Endothelial cell of hepatic sinusoid (primary cell): ENCODE measurements at regions not wholly inside any gene's neighbourhood (a gene's known extent, or its start where the extent isn't known, plus 50 kb on each side); places are given as distances from the start of the nearest gene placed in this dataset.

ENCODE experiments used
- in situ Hi-C: cut with HindIII; loops from 2 replicates; pipeline ENCODE4 v1.10.0; 2017; ENCODE audit warnings: low sequenced_read_pairs

DNA sequence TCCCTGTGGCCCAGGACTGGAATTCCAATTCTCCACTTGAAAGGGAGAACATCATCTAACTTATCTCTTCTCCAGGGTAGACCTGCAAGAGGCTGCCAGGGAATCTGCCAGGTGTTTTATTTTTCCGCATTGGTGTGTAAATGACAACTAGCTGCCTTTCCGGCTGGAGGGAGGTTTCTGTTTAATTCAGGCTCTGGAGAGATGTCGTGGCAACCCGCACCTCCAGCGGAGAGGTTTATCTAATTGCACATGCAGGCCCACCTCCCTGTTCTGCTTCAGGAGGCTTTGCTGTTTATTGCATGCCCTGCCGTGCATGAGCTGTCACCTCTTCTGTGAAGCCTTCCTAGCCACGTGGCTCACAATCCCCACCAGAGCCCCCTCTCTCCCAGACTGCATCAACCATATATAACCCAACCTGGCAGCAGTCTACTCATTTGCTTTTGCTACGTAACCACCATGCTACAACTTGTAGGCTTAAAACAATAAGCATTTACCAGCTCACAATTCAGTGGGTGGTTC, 151.6 kb downstream of the C1orf94 start:
- in situ Hi-C loops = no loop called here

DNA sequence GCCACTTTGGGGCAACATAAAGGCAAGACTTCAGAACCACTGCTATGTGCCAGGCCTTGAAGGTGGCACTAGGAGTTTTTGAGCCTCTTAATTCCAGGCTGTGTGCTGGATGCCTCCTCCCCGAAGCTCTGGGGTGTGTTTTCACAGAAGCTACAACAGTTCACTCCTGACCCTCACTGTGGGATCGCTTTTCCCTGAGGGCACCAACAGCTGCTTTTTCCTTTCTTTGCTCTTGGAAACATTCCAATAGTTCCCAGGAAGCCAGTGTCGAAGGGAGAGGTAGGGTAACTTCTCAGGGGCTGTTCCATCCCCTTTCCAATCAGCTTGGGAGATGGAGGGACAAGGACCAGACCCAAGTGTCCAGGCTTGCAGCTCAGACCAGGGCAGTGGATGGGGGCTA, 153.4 kb downstream of the C1orf94 start:
- in situ Hi-C loops = no loop called here

DNA sequence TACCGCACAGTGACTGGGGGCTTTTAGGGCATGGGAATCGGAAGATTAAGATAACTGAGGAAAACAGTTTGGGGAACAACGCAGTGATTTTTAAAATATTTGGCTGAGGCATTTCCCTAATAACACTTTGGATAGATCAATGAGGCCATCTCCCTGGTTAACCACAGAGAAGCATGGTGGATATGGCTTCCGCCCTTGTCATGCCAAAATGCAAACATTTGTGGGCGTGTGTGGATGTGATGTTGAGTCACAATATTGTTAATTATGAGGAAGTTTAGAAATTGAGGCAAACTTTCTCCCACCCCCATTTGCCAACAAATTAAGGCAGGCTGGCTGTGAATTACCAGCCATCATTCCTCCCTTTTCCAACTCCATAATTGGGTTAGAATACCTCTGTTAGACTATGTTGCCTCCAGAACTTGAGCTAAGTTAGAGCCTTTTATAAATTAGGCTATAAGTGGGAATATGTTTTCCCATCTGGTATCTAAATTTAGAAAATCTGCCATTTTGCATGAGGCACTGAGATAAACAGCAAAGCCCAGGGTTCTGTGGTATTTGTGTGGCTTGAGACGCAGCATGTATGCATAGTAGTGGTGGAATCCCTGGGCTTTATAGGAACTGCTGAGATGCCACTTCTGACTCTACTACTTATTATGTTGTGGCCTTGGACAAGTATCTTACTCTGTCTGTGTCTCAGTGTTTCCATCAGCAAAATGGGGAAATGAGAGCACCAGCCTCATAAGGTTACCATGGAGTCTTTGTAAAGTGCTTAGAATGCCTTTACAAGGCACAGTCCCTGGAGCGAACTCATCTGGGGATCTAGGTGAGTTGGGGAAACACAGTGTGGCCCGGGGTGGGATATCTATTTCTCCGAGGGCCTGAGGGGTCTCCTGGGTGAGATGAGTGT, 154.6 kb downstream of the C1orf94 start:
- in situ Hi-C loops = no loop called here

DNA sequence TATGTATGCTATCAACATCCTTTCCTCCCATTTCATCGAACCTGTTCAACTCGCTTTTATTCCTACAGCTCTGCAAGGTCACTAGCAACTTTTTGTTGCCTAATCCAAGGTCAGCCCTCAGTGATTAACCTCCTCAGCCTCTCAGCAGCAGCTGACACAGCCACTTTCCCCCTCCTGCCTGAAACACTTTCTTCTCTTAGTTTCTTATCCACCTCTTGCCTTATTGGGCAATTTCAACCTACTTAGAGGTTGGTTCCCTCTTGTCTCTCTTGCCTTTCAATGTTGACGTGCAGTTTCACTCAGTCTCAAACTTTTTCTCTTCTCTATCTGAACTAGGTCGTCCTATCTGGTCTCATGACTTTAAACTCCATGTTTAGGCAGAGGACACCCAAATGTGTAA, 156.3 kb downstream of the C1orf94 start:
- in situ Hi-C loops = no loop called here

DNA sequence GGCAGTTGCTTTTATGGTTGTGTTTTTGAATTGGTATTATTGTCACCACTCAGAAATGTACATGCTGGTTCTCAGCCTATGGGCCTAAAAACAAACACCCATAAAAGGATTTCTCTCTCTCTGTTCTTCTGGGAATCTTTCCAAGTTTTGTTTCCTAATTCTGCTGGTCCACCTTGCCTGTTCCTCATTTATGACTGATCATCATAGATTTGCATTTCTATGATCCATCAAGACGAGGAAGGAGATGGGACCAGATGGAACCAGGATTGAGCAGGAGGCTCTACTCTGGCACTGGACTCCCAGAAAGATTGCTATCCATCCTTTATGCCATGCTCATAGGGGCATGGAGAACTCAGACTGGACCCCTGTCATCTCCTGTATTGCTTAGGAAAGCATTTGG, 162.2 kb downstream of the C1orf94 start:
- in situ Hi-C loops = no loop called here

DNA sequence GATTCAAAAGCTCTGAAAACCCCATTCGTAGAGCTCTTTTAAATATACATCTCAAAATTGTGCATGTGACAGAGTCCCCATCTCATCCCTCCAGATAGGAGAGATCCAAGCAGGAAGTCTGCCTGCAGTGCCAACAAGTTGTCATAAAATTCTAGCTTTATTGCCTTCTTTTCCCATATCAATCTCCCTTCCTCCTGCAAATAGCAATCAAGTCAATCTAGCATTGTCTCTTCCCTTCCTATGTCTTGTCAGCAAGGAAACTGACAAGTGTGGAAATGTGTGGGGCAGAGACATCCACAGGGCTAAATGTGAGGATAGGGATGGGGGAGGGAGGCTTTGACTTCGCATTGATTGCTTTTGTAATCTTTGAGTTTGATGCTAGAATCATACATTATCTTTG, 165.2 kb downstream of the C1orf94 start:
- in situ Hi-C loops = no loop called here

DNA sequence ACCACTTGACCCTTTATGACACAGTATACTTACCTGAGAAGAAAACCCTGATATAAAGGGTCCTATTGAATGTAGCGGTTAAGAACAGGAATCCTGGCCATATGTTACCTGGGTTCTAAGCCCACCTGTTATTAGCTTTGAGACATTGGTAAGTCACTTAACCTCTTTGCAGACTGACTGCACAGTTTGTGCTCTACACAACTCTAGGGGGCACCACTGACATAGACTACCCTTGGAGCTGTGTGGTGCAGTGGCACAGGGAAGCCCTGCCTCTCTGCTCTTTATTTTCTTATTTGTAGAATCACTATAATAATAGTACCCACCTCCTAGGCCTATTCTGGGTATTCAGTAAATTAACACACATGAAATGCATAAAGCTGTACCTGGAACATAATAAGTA, 165.6 kb downstream of the C1orf94 start:
- in situ Hi-C loops = no loop called here

DNA sequence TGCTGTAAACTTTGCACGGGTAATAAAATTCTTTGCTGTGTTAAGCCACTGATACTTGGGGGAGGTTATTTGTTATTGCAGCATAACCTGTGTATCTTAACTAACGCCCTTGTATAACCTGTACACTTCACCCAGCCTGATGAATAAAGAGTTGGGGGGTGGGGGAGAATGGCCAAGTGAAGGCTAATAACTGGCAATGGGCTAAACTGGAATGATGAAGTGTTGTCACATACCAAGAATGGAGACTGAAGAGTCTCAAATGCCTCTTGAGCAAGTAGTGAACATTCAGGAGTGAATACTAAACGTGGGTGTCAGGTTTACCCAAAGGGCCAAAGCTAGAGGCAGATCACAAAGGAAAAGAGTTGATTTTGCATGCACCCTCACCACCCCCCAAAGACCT, 169.4 kb downstream of the C1orf94 start:
- in situ Hi-C loops = no loop called here

DNA sequence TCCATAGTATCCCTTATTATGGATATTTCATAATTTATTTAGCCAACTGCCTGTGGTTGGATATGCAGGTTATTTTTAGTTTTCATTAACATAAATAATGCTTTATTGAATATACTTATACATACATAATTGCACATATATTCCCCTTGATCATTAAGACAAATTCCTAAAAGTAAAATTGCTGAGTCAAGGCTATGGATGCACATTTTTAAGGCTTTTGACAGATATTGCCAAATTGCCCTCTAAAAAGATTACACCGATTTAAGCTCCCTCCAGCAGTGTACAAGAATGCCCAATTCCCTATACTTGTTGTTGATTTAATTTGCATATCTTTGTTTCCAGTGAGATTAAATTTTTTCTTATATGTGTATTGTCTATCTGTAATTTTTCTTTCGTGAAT, 176.7 kb downstream of the C1orf94 start:
- in situ Hi-C loops = no loop called here

DNA sequence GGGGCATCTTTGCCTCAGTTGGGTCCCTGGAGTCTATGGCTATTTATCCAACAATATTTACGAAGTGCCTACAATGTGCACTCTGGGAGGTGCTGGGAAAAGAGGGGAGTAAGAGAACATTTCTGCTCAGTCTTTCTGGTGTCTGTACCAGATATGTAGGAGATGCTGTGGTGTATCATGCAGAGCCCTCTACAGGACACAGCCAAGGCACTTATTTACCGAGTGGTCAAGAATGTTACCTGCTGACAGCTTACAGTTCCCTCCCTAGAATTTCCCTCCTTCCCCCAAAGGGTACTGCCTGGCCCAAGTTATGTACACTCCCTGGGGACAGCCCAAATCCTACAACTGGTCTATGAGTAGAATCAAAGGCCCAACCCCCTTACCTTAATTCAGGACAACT, 177.7 kb downstream of the C1orf94 start:
- in situ Hi-C loops = no loop called here

DNA sequence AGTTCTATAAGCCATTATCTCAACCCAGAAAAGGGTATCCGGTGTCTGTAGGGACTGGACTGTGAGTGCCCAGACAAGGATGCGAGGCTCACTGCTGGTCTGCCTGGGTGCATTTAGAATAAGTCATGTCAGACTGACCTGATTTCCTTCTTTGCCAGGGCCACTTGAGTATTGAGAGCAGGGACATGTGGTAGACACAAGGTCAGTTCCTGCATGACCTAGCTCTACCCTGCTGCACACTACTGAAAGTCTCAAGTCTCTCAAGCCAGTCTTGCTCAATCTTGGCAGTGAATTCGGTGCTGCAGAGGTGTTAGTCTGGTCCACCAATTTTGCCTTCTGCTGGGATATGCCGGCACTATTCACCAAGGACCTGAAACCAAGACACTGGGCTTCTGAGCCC, 180.1 kb downstream of the C1orf94 start:
- in situ Hi-C loops = no loop called here

DNA sequence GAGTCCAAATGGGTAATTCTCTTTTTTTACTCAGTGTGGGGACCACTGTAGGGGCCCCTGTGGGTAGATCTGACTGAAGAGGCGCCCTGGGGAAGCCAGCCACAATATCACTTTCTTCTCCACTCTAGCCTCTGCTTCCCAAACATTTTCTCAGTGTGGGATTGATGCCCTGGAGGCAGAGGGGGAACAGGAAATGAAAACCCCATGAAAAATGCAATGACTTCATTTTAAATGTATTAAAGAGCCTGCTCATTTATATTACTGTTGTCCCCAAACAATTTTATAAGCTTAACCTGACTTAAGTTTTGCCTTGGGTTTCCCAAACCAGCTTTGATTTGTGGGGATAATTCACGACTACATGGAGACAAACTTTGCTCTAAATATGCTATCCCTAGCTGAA, 181.9 kb downstream of the C1orf94 start:
- in situ Hi-C loops = no loop called here

DNA sequence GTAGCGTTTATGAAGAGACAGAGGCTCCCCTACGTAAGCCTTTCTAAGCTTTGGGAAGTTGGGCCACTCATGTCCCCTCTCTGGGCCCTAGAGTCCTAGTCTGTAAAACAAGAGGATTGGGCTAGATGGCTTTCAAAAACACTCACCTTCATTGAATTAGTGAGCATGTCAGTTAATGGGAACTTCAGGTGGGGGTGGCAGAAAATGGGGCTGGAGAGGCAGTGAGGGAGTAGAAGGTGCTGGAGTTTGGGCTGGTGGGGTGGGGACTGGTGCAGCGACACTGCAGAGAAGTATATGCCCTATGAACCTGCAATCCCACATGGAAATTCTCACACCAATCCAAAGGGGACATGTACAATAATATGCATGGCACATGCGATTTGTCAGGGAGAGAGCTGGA, 182.7 kb downstream of the C1orf94 start:
- in situ Hi-C loops = no loop called here

DNA sequence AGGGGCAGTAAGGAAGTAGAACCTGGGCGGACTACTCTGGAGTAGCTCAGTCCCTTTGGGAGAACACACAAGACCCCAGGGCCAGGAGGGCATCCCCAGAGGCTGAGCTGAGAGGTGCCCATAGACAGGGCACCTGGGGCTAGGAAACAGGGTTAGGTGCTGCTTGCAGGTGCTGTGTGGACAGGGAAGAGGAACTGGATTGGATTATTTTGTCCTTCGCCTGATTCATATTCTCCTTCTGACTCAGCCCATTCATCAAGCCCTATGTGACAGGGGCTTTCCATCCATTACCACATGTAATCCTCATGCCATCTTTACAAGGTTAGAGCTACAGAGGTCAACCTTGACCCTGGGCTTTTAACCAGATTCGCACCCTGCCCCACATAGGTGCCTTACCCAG, 183.9 kb downstream of the C1orf94 start:
- in situ Hi-C loops = no loop called here

DNA sequence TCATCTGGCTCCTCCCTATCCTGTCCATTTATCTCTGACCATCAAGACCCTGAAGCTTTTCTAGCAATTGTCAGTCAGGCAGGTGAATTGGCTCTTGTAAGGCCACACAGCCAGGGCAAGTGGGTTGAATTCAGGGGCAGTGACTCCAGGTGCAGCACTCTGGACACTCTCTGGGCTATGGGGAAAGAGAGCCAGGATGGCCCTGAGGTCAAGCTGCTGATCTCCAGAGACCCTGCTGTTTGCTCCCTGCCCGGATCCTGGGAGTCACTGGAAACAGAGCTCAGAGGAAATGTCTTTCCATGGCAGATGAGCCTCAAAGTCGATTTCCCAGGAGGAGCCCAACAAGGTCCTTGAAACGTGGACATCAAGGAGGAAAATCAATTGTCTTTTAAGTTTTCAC, 184.4 kb downstream of the C1orf94 start:
- in situ Hi-C loops = no loop called here

DNA sequence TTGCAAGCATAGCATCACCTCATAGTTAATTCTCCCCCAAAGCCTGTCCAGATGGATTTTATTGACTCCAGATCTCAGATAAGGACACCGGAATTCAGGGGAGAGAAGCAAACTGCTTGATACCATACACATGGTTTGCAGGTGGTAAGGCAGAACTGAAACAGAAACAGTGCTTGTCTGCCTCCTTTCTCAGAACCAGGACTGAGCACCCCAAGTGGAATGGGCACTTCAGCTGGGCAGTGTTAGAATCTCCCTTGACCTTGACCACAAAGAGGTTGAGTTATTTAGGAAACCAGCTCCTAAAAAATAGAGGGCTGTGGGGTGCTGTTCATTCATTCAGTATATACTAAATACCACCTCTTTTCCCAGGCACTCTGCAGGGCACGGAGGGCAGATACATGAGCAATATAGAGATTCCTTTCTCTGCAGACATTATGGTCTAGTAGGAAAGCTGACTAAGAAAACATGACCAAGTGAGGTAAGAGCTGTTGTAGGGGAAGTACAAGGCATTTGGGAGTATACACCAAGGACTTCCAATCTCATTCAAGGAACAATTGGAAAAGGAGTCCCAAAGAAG, 185.2 kb downstream of the C1orf94 start:
- in situ Hi-C loops = no loop called here

DNA sequence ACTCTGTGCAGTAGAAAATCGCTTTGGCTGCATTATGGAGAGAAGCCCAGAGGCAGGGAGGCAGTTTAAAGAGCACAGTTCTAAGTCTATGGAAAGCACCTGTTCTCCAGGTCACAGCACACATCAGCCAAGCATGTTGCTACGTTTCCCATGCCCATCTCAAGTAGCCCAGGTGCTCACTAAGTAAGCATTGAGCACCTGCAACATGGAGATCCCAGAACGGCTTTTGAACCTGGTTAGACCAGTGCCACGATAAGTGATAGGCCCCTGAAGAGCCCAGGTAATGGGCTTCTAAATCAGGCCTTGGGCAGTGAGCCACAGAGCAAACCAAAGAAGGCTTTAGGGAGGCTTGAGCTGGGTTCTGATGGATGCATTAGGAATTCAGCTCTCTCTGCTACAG, 186.2 kb downstream of the C1orf94 start:
- in situ Hi-C loops = no loop called here

DNA sequence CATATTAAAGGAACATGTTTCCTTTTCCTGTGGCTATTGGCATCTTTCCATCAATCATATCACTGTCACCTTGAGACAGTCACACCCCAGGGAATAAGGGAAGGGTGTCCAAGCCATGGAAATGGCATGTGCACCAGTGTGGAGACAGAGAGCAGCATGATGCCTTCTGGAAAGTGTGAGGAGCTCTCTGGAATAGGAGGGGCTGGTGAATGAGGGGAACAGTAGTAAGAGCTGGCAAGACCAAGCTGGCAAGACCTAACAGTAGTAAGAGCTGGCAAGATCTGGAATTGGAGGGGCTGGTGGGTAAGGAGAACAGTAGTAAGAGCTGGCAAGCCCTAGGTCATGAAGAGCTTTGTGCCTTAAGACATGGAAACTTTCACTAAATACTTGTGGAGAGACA, 186.7 kb downstream of the C1orf94 start:
- in situ Hi-C loops = no loop called here

DNA sequence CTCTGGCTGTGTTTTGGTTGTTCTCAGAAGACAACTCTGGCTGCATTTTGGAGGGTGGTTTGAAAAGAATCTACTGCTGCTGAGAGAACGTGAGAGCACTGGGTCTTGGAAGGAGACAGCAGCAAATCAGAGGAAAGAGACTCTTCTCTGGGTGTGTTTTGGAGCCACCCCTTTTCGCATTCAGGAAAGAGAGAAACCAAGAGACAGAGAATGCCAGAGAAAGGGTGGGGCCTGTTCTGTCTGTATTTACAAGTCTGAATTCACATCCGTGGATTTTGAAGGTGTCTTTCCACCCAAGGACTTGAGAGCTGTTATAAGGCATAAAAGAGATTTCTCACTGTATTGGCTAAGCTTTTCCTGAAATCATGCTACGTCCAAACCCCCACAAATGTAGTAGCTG, 187.2 kb downstream of the C1orf94 start:
- in situ Hi-C loops = no loop called here

DNA sequence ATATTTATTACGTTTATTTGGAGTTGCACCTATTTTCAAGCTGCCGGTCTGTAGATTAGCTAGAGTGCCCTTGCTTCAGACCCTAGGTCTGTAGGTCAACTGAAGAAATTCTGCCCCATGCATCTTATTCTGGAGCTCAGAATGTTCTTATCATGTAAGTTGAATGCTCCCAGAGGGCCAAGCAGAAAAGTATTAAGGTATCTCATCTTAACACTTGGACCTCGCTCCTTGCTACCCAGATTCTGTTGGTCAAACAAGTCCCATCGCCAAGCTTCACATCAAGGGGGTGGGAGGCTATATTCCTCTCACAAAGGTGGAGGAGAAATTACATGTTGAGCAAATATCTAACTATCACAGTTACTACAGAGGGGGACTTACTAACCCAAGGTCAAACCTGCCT, 187.7 kb downstream of the C1orf94 start:
- in situ Hi-C loops = no loop called here

DNA sequence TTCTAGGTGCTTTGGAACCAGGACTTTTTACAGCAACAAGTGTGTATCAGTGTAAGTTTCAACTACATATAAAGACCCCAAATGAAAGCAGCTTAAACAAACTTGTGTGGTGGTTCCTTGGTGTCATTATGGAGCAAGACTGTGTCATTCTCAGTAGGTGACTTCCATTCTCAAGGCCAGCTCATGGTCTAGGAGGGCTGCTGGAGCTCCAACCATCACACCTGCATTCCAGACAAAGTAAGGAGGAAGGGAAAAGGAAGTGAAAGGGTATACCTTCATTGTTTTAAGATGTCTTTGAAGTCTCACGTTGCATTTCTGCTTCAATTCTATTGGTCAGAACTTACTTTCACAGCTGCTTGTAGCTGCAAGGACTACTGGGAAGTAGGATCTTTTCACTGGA, 188.6 kb downstream of the C1orf94 start:
- in situ Hi-C loops = no loop called here

DNA sequence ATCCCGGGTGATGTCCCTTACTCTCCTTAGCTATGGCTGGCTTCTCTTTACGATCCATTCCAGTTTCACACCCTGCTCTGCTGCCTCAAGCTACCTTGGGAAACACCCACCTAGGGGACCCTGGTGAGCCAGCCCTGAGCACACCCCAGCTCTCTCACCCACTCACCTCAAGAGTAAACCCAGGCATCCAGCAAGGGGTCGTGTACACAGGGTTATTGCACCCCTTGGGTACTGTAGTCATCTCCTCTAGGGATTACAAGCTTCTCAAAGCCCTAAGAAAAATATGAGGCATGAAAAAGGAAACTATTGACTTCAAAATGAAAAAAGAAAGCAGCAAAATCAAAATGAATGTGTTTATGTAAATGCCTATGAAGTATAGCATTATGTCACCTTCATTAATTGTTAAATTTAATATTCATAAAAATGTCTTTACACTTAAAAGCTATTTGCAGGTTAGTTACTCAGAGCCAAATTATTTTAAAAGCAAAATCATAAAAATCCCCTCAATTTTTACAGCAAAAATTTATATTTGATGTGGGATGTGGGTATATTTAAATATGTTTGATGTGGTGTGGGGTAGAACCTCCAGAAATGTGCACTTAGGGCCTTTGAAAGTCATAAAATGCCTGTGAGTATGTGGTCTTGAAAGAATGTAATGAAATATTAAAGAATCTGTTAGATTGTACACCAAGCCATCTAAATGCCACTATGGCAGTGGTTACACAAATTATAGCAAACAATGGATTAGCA, 190.3 kb downstream of the C1orf94 start:
- in situ Hi-C loops = no loop called here
